Endothelial cell of umbilical vein (primary cell): ENCODE measurements at regions not wholly inside any gene's neighbourhood (a gene's known extent, or its start where the extent isn't known, plus 50 kb on each side); places are given as distances from the start of the nearest gene placed in this dataset.

ENCODE experiments used
- BruUV-seq: library from RNA; stranded (reverse); fragments of 400-500 nt; replicated peaks from 2 replicates; lab custom pipeline; 2021; lab: Mats Ljungman, UMichigan
- CTCF ChIA-PET: fragments of 300-600, 350-600 bp; sonication (Branson Sonifier 250); formaldehyde crosslinking; loops from one replicate; lab custom pipeline; 2021; ENCODE audit warnings: antibody characterized with exemption, inconsistent platforms; lab: Charles Lee
- POLR2A ChIA-PET: fragments of 300-600, 350-600 bp; sonication (Branson Sonifier 250); formaldehyde crosslinking; loops from one replicate; lab custom pipeline; 2021; ENCODE audit warnings: antibody characterized with exemption, inconsistent platforms; lab: Charles Lee
- DNase-seq: peaks from one replicate; pipeline ENCODE4 v3.0.0-alpha.2; 2011; ENCODE audit warnings: low read depth, low spot score
- FAIRE-seq: peaks from 2 replicates; lab custom pipeline; 2011; peaks lifted over from hg19 to GRCh38; lab: Jason Lieb, UNC
- H2AFZ ChIP-seq: 2 replicates; pipeline ENCODE4 v1.6.0; 2012; ENCODE audit warnings: low read depth, low read length, control low read depth, inconsistent platforms
- H3K27ac ChIP-seq: 2 replicates; pipeline ENCODE4 v1.5.1; 2011; ENCODE audit warnings: low read depth, mild to moderate bottlenecking, control low read depth, low read length, moderate library complexity; ENCODE audit not compliant: insufficient read depth
- H3K27me3 ChIP-seq, 2 experiments: 2 replicates each; pipeline versions ENCODE4 v1.6.0 to v1.6.1; 2011; ENCODE audit warnings: low read length in 2 of 2, mixed read lengths in 1 of 2; ENCODE audit not compliant: control insufficient read depth in 2 of 2, insufficient read depth in 2 of 2
- H3K36me3 ChIP-seq, 2 experiments: 2 replicates in 1 of 2; 3 replicates in 1 of 2; pipeline ENCODE4 v1.5.1; 2011; ENCODE audit warnings: low read length in 2 of 2, mild to moderate bottlenecking in 1 of 2, moderate library complexity in 1 of 2; ENCODE audit not compliant: control insufficient read depth in 2 of 2, insufficient read depth in 2 of 2; ENCODE audit errors: extremely low read depth in 1 of 2
- H3K4me1 ChIP-seq: 3 replicates; pipeline ENCODE4 v1.5.1; 2011; ENCODE audit warnings: mild to moderate bottlenecking, low read length; ENCODE audit not compliant: control insufficient read depth, insufficient read depth; ENCODE audit errors: extremely low read depth
- H3K4me2 ChIP-seq: 2 replicates; pipeline ENCODE4 v1.6.1; 2011; ENCODE audit warnings: low read length, control low read depth, mixed read lengths; ENCODE audit not compliant: insufficient read depth
- H3K4me3 ChIP-seq, 3 experiments: fragments of 200-600 bp in 1 of 3; sonication (generic), shearing (Covaris generic) in 1 of 3; replicated peaks in 1 of 3; 2 replicates each; pipeline ENCODE4 v1.5.1; 2011 to 2016; ENCODE audit warnings: control low read depth in 3 of 3, low read length in 3 of 3, mild to moderate bottlenecking in 2 of 3, inconsistent platforms in 1 of 3, low read depth in 1 of 3, moderate library complexity in 1 of 3; ENCODE audit not compliant: insufficient read depth in 1 of 3
- H3K79me2 ChIP-seq: 2 replicates; pipeline ENCODE4 v1.6.0; 2012; ENCODE audit warnings: low read length, inconsistent platforms; ENCODE audit not compliant: control insufficient read depth, insufficient read depth
- H3K9ac ChIP-seq: replicated peaks from 2 replicates; pipeline ENCODE3; 2011; ENCODE audit warnings: low read length, control low read depth; ENCODE audit not compliant: insufficient read depth; ENCODE audit errors: extremely low read depth
- H3K9me1 ChIP-seq: replicated peaks from 3 replicates; pipeline ENCODE4 v1.6.0; 2011; ENCODE audit warnings: mild to moderate bottlenecking, low read length; ENCODE audit not compliant: control insufficient read depth, insufficient read depth; ENCODE audit errors: extremely low read depth
- H3K9me3 ChIP-seq: replicated peaks from 2 replicates; pipeline ENCODE4 v1.5.1; 2012; ENCODE audit warnings: low read length, inconsistent platforms; ENCODE audit not compliant: control insufficient read depth, insufficient read depth
- H4K20me1 ChIP-seq: replicated peaks from 2 replicates; pipeline ENCODE3; 2011; ENCODE audit warnings: mild to moderate bottlenecking, low read length; ENCODE audit not compliant: control insufficient read depth, insufficient read depth; ENCODE audit errors: extremely low read depth
- EZH2 ChIP-seq: IDR thresholded peaks from 2 replicates; pipeline ENCODE4 v1.6.1; 2012; ENCODE audit warnings: borderline replicate concordance, low read depth, mild to moderate bottlenecking, moderate library complexity, low read length, inconsistent platforms; ENCODE audit not compliant: severe bottlenecking
- FOS ChIP-seq: IDR thresholded peaks from 2 replicates; pipeline ENCODE4 v1.6.1; 2011; ENCODE audit warnings: mild to moderate bottlenecking, low read length, moderate library complexity, borderline replicate concordance; ENCODE audit not compliant: insufficient read depth
- GATA2 ChIP-seq: IDR thresholded peaks from 2 replicates; pipeline ENCODE4 v1.7.0; 2011; ENCODE audit warnings: low read depth, mild to moderate bottlenecking, moderate library complexity, mixed read lengths, low read length; ENCODE audit not compliant: insufficient read length, insufficient read depth
- JUN ChIP-seq: IDR thresholded peaks from 2 replicates; pipeline ENCODE4 v1.6.1; 2011; ENCODE audit warnings: borderline replicate concordance, low read depth; ENCODE audit not compliant: insufficient read length, insufficient read depth
- MYC ChIP-seq: IDR thresholded peaks from one replicate; pipeline ENCODE4 v1.6.1; 2011; ENCODE audit warnings: mild to moderate bottlenecking, low read depth, low read length
- POLR2A ChIP-seq: IDR thresholded peaks from 2 replicates; pipeline ENCODE4 v1.6.1; 2012; ENCODE audit warnings: low read depth, mild to moderate bottlenecking, control low read depth, low read length
- POLR2AphosphoS5 ChIP-seq: IDR thresholded peaks from 2 replicates; pipeline ENCODE4 v1.6.1; 2012; ENCODE audit warnings: low read depth, mild to moderate bottlenecking, control low read depth, low read length, moderate library complexity; ENCODE audit not compliant: insufficient read depth
- dilution Hi-C: fragments of 300-500 bp; cut with MboI; formaldehyde crosslinking; loops from one replicate; pipeline ENCODE4 v1.15.0; 2019; ENCODE audit warnings: low sequenced_read_pairs; ENCODE audit not compliant: extremely low pct_ligation_motif_present
- intact Hi-C: fragments of 100-400 bp; cut with micrococcal nuclease; formaldehyde crosslinking; loops from one replicate; pipeline ENCODE4 v1.10.0; 2022
- TF ChIP-seq, protein P1 (sequence below), 2 donors: IDR thresholded peaks; 1 replicate in 1 of 2; 2 replicates in 1 of 2; pipeline ENCODE4 v1.5.1; 2011; ENCODE audit warnings: low read length in 2 of 2, mild to moderate bottlenecking in 2 of 2, moderate library complexity in 2 of 2, control low read depth in 1 of 2, inconsistent platforms in 1 of 2, low read depth in 1 of 2; ENCODE audit not compliant: insufficient read depth in 1 of 2; ENCODE audit errors: extremely low read depth in 1 of 2
- TF ChIP-seq, protein P2 (sequence below): IDR thresholded peaks from 2 replicates; pipeline ENCODE4 v1.6.1; 2011; ENCODE audit not compliant: insufficient read depth, insufficient read length

DNA sequence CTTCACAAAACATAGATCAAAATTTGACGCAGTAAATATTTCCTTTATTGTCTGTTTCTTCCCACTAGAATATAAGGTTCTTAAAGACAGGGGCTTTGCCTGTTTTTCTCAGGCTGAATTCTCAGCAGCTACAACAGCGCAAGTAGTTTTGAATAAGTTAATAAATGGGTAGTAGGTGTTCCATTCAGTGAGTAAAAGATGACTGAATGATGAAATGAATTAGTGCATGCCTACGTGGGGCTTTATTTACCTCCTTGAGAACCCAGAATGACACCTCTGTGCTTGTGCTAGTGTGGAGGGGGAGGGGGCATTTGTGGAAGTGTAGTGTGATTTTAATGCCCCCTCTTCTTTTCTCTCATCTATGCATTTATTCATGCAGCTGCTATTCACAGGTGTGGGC, 278.9 kb downstream of the FBXW7 start:
- dilution Hi-C loops = no loop called here

More for the DNA sequence above, 278.9 kb downstream of the FBXW7 start:
- FAIRE-seq (no peak), DNase-seq (no peak)
- CTCF ChIA-PET = interaction anchor here (1.2 kb wide), 1 partner anchor 21 kb away, joined by 6 read pairs; no protein-coding TSS in a partner anchor
- Histone ChIP-seq H4K20me1 (no peaks in the 10 kb centered on the region), H3K4me2 (peak overlapping the region; percentile 5), H3K27ac (peak overlapping the region; percentile 96), H3K9me3 (no peaks in the 10 kb centered on the region), H3K27me3 (no peaks in the 10 kb centered on the region), H3K4me1 (peaks cover 47% of the 10 kb centered on the region), H3K4me3 (no peak overlapping the region), H3K79me2 (no peaks in the 10 kb centered on the region), H3K36me3 (no peaks in the 10 kb centered on the region), H2AFZ (peak overlapping the region; percentile 50), H3K9me1 (no peaks in the 10 kb centered on the region), H3K9ac (peak overlapping the region; percentile 10)
- TF ChIP-seq FOS (no peak), MYC (no peak), GATA2 (no peak), JUN (no peak), POLR2AphosphoS5 (no peak), EZH2 (no peak), POLR2A (no peak)
- TF ChIP-seq, protein P1, sequence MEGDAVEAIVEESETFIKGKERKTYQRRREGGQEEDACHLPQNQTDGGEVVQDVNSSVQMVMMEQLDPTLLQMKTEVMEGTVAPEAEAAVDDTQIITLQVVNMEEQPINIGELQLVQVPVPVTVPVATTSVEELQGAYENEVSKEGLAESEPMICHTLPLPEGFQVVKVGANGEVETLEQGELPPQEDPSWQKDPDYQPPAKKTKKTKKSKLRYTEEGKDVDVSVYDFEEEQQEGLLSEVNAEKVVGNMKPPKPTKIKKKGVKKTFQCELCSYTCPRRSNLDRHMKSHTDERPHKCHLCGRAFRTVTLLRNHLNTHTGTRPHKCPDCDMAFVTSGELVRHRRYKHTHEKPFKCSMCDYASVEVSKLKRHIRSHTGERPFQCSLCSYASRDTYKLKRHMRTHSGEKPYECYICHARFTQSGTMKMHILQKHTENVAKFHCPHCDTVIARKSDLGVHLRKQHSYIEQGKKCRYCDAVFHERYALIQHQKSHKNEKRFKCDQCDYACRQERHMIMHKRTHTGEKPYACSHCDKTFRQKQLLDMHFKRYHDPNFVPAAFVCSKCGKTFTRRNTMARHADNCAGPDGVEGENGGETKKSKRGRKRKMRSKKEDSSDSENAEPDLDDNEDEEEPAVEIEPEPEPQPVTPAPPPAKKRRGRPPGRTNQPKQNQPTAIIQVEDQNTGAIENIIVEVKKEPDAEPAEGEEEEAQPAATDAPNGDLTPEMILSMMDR (IDR thresholded peaks at IDR 0.05; ENCODE audit: extremely low read depth in 1 of 2, insufficient read depth in 1 of 2, low read depth in 1 of 2, low read length in 2 of 2) = no peak
- TF ChIP-seq, protein P2, sequence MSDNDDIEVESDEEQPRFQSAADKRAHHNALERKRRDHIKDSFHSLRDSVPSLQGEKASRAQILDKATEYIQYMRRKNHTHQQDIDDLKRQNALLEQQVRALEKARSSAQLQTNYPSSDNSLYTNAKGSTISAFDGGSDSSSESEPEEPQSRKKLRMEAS = no peak
- intact Hi-C loops = loop anchor here (5.0 kb wide), 1 partner anchor 425 kb away; no protein-coding TSS in a partner anchor
- BruUV-seq = no TSS peak
- POLR2A ChIA-PET = no interaction called here
